ENCODE measurements at regions not wholly inside any gene's neighbourhood (a gene's known extent, or its start where the extent isn't known, plus 50 kb on each side); places are given as distances from the start of the nearest gene placed in this dataset.
"Not testable (repeated sequence)": the region's sequence is repeated elsewhere in the genome, so short reads cannot be mapped to it uniquely, and the experiment has no call there.

GRCh38 chr18:39172695-39173421 is 1607.3 kb upstream of the CELF4 start:
- no peak for ATAC-seq
- H3K9me3 Mint-ChIP-seq, result peaks cover 11% of the 10 kb centered on the region in 2 donors
- H3K27ac Mint-ChIP-seq, result no peak overlapping the region

GRCh38 chr18:39168723-39169122 is 1603.1 kb upstream of the CELF4 start:
- ATAC-seq, result no peak
- no peak for DNase-seq (ENCODE audit: low spot score in 2 of 2)
- Mint-ChIP-seq H3K27ac (no peak overlapping the region), H3K9me3 (peaks cover 11 to 25% of the 10 kb centered on the region in 2 donors), H3K36me3 (no peaks in the 10 kb centered on the region)

More at GRCh38 chr18:39172695-39173421, 1607.3 kb upstream of the CELF4 start:
- no peak for DNase-seq (ENCODE audit: low spot score in 2 of 2)
- H3K36me3 Mint-ChIP-seq, result no peaks in the 10 kb centered on the region

GRCh38 chr18:39167990-39168389 is 1602.4 kb upstream of the CELF4 start:
- Mint-ChIP-seq H3K27ac (no peak overlapping the region), H3K36me3 (no peaks in the 10 kb centered on the region), H3K9me3 (peaks cover 12 to 25% of the 10 kb centered on the region in 2 donors)
- ATAC-seq, result no peak
- DNase-seq (ENCODE audit: low spot score in 2 of 2), result no peak

DNA sequence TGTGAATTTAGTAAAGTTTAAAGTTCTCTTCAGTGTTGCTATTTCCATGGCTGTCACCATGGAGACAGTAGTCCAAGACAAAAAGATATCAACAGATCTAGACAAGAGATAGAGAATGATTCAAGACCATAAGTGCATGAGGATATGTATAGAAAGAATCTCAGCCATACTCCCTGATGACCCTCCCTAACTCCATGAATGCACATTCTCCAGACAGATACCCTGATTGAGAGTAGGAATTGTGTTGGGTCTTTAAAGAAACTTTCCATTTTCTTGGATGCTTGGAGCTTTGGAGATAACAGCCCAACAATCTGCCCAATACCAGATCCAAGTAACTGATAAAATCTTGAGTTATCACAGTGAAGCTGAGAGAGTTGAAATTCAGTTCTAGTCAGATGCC is 1601.2 kb upstream of the CELF4 start:
- ATAC-seq (no peak), DNase-seq (ENCODE audit: low spot score in 2 of 2) (no peak)
- Mint-ChIP-seq H3K36me3 (no peaks in the 10 kb centered on the region), H3K27ac (no peak overlapping the region), H3K9me3 (peaks cover 14 to 25% of the 10 kb centered on the region in 2 donors)

GRCh38 chr18:39162013-39162827 is 1596.6 kb upstream of the CELF4 start:
- DNase-seq (ENCODE audit: low spot score in 2 of 2), result no peak
- no peak for ATAC-seq
- peaks cover 0 to 4% of the 10 kb centered on the region in 2 donors for H3K36me3 Mint-ChIP-seq
- H3K27ac Mint-ChIP-seq, result peak overlapping the region in 1 of 2 donors; percentile 72
- peaks cover 20 to 25% of the 10 kb centered on the region in 2 donors for H3K9me3 Mint-ChIP-seq

- Mint-ChIP-seq H3K27ac (no peak overlapping the region), H3K36me3 (no peaks in the 10 kb centered on the region), H3K9me3 (peaks cover 13 to 37% of the 10 kb centered on the region in 2 donors)
- ATAC-seq, result no peak
- DNase-seq (ENCODE audit: low spot score in 2 of 2), result no peak
Observed at GRCh38 chr18:39149211-39149806, 1583.7 kb upstream of the CELF4 start.

DNA sequence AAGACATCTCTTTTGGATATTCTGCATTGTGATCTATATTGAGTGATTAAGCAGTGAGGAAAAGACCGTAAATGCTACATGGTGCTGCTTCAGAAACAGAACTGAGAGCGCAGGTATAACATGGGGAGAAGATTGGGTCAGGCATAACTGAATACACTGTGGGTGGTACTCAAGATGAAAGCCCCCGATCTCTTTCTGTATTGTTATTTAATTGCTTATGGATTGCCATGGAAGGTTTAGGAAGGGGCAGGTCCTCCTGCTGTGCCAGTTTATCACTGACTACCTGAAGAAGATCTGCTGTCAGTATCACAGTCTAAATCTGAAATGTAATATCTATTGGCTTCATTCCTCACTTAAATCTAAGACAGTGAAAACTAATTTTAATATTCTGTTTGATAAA is 1568.7 kb upstream of the CELF4 start:
- no peaks in the 10 kb centered on the region for H3K36me3 Mint-ChIP-seq
- DNase-seq (ENCODE audit: low spot score in 2 of 2) (no peak), ATAC-seq (no peak)
- H3K27ac Mint-ChIP-seq, result no peak overlapping the region
- peaks cover 23 to 24% of the 10 kb centered on the region in 2 donors for H3K9me3 Mint-ChIP-seq

DNA sequence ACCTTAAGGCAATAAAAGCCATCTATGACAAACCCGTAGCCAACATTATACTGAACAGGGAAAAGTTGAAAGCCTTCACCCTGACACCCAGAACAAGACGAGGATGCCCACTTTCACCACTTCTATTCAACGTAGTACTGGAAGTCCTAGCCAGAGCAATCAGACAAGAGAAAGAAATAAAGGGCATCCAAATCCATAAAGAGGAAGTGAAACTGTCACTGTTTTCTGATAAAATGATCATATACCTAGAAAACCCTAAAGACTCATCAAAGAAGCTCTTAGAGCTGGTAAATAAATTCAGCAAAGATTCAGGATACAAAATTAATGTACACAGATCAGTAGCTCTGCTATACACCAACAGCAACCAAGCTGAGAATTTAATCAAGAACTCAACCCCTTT is 1561.9 kb upstream of the CELF4 start:
- not testable (repeated sequence) for ATAC-seq; H3K27ac Mint-ChIP-seq; DNase-seq (ENCODE audit: low spot score in 2 of 2); H3K36me3 Mint-ChIP-seq
- peaks cover 26 to 32% of the 10 kb centered on the region in 2 donors for H3K9me3 Mint-ChIP-seq

DNA sequence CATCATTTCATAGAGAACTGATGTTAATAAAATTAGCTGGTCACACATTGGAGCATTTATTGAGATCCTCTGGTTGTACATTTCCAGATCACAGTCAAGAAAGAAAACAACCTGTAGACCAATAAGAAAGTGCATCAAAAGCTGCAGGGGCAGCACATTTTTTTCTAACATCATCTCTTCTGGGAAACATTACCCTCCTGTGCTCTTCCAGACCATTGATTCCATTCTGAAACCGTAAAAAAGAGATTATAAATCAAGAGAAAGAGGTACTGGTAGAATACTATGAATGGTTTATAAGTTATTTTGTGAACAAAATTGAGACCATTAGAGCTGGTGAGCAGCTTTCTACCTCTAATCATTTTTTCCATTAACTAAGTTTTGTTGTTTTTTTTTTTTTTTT is 1548.2 kb upstream of the CELF4 start:
- DNase-seq (ENCODE audit: low spot score in 2 of 2) (no peak), ATAC-seq (no peak)
- H3K36me3 Mint-ChIP-seq, result no peaks in the 10 kb centered on the region
- H3K27ac Mint-ChIP-seq, result no peak overlapping the region
- peaks cover 9 to 12% of the 10 kb centered on the region in 2 donors for H3K9me3 Mint-ChIP-seq

DNA sequence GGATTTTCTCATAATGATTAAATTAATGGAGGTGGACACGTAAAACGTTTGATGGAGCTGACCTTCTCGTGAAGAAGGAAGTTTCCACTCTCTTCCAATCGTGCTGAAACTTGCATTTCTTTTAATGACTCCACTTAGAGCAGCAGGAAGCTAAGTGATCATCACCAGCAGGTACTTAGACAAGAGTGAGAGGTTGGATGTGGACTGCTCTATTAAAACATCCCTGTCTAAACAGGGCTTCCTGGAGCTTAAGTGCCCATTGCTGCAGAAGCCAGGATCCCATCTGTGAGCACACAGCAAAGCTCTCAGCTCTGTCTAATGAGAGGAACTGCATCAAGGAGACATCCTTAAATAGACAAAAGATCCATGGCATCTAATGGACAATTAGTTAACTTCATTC is 1539.5 kb upstream of the CELF4 start:
- H3K9me3 Mint-ChIP-seq, result peaks cover 9 to 12% of the 10 kb centered on the region in 2 donors
- DNase-seq (ENCODE audit: low spot score in 2 of 2) (no peak), ATAC-seq (no peak)
- no peak overlapping the region for H3K27ac Mint-ChIP-seq
- no peaks in the 10 kb centered on the region for H3K36me3 Mint-ChIP-seq

DNA sequence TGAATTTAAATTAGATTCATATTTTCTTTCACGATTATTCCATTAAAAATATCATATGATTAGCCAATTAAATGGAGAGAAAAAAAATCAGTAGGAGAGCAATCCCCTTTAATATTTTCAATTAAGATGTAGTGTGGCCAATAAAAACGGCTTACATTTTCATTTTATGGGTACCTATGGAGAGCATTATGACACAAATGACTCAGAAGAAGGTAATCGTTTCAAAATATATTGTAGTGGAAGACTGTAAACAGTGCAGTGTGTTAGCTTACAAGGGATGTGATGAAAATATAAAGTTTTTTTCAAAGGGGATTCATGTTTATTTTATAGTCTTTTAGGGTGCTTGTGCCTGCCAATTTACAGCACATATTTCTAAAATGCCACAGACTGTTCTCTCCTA is 1507.4 kb upstream of the CELF4 start:
- H3K27ac Mint-ChIP-seq, result no peak overlapping the region
- peaks cover 0 to 4% of the 10 kb centered on the region in 2 donors for H3K9me3 Mint-ChIP-seq
- DNase-seq (ENCODE audit: low spot score in 2 of 2) (no peak), ATAC-seq (no peak)
- no peaks in the 10 kb centered on the region for H3K36me3 Mint-ChIP-seq

GRCh38 chr18:39062426-39062825 is 1496.8 kb upstream of the CELF4 start:
- H3K36me3 Mint-ChIP-seq, result no peaks in the 10 kb centered on the region
- peaks cover 21 to 25% of the 10 kb centered on the region in 2 donors for H3K9me3 Mint-ChIP-seq
- DNase-seq (ENCODE audit: low spot score in 2 of 2) (no peak), ATAC-seq (no peak)
- no peak overlapping the region for H3K27ac Mint-ChIP-seq

GRCh38 chr18:39058386-39059000 is 1492.9 kb upstream of the CELF4 start:
- Mint-ChIP-seq H3K36me3 (no peaks in the 10 kb centered on the region), H3K9me3 (peaks cover 11 to 12% of the 10 kb centered on the region in 2 donors), H3K27ac (no peak overlapping the region)
- DNase-seq (ENCODE audit: low spot score in 2 of 2) (no peak), ATAC-seq (no peak)

DNA sequence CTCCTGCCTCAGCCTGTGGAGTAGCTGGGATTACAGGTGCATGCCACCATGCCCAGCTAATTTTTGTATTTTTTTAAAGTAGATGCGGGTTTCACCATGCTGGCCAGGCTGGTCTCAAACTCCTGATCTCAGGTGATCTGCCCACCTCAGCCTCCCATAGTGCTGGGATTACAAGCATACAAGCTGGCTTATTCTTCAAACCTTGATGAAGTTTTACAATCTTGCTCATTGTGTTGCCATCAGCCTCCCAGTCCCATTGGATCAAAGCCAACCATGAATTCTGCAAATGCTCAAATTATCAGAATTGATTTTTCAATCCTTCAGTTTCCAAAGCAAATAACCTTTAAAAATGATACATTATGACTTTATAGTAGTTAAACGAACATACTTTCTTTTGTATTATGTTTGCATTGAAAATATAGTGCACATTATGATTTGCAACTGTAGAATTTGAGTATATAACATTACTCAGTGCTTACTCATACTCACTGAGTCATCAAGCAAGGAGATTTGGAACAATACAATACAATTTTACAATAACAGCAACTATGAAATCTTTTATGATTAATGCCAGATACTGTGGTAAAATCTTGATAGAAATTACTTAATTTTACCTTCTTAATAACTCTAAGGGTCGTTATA is 1491.9 kb upstream of the CELF4 start:
- ATAC-seq (no peak), DNase-seq (ENCODE audit: low spot score in 2 of 2) (no peak)
- Mint-ChIP-seq H3K36me3 (no peaks in the 10 kb centered on the region), H3K27ac (no peak overlapping the region), H3K9me3 (peaks cover 10 to 13% of the 10 kb centered on the region in 2 donors)

GRCh38 chr18:39053571-39053970 is 1488.0 kb upstream of the CELF4 start:
- ATAC-seq, result no peak
- Mint-ChIP-seq H3K36me3 (no peaks in the 10 kb centered on the region), H3K27ac (no peak overlapping the region), H3K9me3 (peaks cover 15 to 20% of the 10 kb centered on the region in 2 donors)
- DNase-seq (ENCODE audit: low spot score in 2 of 2), result no peak

GRCh38 chr18:39051013-39051412 is 1485.4 kb upstream of the CELF4 start:
- H3K27ac Mint-ChIP-seq, result no peak overlapping the region
- no peak for ATAC-seq
- H3K9me3 Mint-ChIP-seq, result peaks cover 15 to 24% of the 10 kb centered on the region in 2 donors
- DNase-seq (ENCODE audit: low spot score in 2 of 2), result no peak
- H3K36me3 Mint-ChIP-seq, result no peaks in the 10 kb centered on the region

All from activated naive CD4-positive, alpha-beta T cell treated with anti-CD3 and anti-CD28 coated beads, Interleukin-2, amount 50 U/mL, for 72 hours (primary cell).